ENCODE measurements at regions not wholly inside any gene's neighbourhood (a gene's known extent, or its start where the extent isn't known, plus 50 kb on each side); places are given as distances from the start of the nearest gene placed in this dataset.

DNA sequence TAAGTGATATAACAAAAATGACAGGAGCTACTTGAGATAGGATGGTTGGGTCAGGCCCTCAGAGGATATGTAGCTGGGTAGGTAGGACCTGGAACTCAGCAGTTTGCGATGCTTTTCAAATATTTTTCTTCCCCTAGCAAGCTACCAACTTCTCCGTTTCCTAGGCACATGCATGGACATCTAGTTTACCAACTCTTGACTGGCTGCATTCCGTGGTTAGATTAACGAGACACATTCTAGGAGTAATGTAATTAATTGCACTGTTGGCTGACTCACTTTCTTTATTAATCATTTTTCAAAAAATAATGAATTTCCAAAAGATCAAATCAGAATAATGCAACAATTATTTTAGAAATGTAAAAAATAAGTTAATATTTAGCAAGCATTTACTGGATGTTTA, 95.9 kb downstream of the MACIR start:
- TF ChIP-seq, protein P1, sequence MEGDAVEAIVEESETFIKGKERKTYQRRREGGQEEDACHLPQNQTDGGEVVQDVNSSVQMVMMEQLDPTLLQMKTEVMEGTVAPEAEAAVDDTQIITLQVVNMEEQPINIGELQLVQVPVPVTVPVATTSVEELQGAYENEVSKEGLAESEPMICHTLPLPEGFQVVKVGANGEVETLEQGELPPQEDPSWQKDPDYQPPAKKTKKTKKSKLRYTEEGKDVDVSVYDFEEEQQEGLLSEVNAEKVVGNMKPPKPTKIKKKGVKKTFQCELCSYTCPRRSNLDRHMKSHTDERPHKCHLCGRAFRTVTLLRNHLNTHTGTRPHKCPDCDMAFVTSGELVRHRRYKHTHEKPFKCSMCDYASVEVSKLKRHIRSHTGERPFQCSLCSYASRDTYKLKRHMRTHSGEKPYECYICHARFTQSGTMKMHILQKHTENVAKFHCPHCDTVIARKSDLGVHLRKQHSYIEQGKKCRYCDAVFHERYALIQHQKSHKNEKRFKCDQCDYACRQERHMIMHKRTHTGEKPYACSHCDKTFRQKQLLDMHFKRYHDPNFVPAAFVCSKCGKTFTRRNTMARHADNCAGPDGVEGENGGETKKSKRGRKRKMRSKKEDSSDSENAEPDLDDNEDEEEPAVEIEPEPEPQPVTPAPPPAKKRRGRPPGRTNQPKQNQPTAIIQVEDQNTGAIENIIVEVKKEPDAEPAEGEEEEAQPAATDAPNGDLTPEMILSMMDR (IDR thresholded peaks at IDR 0.05): no peak
- no peak for TF ChIP-seq POLR2A (IDR thresholded peaks at IDR 0.05)
